ENCODE measurements at regions not wholly inside any gene's neighbourhood (a gene's known extent, or its start where the extent isn't known, plus 50 kb on each side); places are given as distances from the start of the nearest gene placed in this dataset.

DNA sequence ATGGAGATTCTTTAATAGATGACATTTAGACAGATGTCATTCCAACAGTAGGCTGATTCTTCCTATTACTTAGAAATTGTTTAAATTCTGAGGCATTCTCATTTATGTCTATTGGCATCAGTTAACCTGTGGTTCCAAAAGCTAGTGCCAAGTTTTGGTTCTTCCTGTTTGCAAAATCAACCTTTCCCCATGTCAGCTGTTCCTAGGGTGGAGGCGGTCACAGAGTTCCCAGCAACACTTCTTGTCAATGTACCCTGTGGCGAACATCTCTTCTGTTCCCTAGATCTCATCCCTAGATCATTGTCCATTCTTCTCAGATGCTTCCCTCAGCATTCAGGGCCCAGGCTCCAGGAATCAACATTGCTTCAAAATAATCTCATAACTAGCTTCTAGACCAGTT is 140.9 kb downstream of the PHLDA1 start:
- no peak for TF ChIP-seq POGZ (CRISPR knock-in tag; IDR thresholded peaks at IDR 0.05)
- TF ChIP-seq FOSL1 (CRISPR knock-in tag; IDR thresholded peaks at IDR 0.05; ENCODE audit: borderline replicate concordance): no peak
- no peak for TF ChIP-seq RARA (CRISPR knock-in tag; IDR thresholded peaks at IDR 0.05)
- no peak for TF ChIP-seq SMAD1 (CRISPR knock-in tag; IDR thresholded peaks at IDR 0.05; ENCODE audit: borderline replicate concordance, low read depth)
- no peak for TF ChIP-seq ZKSCAN1 (IDR thresholded peaks at IDR 0.05; ENCODE audit: low read length)
- TF ChIP-seq, protein P1, sequence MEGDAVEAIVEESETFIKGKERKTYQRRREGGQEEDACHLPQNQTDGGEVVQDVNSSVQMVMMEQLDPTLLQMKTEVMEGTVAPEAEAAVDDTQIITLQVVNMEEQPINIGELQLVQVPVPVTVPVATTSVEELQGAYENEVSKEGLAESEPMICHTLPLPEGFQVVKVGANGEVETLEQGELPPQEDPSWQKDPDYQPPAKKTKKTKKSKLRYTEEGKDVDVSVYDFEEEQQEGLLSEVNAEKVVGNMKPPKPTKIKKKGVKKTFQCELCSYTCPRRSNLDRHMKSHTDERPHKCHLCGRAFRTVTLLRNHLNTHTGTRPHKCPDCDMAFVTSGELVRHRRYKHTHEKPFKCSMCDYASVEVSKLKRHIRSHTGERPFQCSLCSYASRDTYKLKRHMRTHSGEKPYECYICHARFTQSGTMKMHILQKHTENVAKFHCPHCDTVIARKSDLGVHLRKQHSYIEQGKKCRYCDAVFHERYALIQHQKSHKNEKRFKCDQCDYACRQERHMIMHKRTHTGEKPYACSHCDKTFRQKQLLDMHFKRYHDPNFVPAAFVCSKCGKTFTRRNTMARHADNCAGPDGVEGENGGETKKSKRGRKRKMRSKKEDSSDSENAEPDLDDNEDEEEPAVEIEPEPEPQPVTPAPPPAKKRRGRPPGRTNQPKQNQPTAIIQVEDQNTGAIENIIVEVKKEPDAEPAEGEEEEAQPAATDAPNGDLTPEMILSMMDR (CRISPR knock-in tag; IDR thresholded peaks at IDR 0.05): no peak
- no peak for TF ChIP-seq ZMYM2 (CRISPR knock-in tag; IDR thresholded peaks at IDR 0.05)
- no peak for TF ChIP-seq RFX3 (CRISPR knock-in tag; IDR thresholded peaks at IDR 0.05)
- TF ChIP-seq NFE2L1 (CRISPR knock-in tag; IDR thresholded peaks at IDR 0.05; ENCODE audit: borderline replicate concordance): no peak
